ENCODE measurements at regions not wholly inside any gene's neighbourhood (a gene's known extent, or its start where the extent isn't known, plus 50 kb on each side); places are given as distances from the start of the nearest gene placed in this dataset.

DNA sequence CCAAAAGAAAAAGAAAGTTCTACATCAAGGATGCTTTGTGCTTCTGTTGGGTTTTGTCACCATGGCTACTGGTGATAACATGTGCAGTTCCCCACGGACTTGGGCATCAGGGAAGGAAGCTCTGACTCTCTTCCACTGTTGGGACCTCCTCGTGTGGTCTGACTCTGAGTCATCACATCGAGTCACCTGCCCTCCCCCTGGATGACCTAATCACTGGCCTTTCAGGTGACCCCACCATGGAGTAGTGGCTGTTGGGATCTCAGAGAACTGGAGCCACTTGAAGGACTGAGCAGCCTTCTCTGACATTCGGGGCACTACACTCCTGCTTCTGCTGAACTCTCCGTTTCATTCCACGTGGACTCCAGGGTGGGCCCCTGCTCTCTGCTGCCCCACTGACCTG lies 60.8 kb upstream of the DOCK1 start (continued):
- TF ChIP-seq, protein P1, sequence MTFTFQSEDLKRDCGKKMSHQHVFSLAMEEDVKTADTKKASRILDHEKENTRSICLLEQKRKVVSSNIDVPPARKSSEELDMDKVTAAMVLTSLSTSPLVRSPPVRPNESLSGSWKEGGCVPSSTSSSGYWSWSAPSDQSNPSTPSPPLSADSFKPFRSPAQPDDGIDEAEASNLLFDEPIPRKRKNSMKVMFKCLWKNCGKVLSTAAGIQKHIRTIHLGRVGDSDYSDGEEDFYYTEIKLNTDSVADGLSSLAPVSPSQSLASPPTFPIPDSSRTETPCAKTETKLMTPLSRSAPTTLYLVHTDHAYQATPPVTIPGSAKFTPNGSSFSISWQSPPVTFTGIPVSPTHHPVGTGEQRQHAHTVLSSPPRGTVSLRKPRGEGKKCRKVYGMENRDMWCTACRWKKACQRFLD (tag by site-specific recombination; IDR thresholded peaks at IDR 0.05) = no peak
- no peak for TF ChIP-seq ZNF48 (tag by site-specific recombination; IDR thresholded peaks at IDR 0.05)

DNA sequence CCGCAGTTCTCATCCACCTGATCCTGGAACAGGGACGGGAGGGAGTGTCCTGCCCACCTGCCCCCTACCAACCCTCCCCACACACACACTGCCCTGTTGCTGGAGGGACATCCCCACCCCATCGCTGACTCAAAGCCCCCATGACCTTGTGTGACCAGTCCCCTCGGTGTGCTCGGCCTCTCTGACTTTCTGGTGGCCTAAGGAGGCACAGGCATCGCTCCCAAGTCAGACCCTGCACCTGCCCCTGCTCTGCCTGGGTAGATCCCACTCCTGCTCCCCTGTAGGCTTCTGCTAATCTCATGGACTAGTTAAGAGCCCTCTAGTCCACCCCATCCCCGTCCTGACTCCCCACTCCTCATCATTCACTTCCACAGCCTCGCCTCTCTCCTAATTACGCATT lies 58.8 kb upstream of the DOCK1 start:
- Histone ChIP-seq H3K4me3 (ENCODE audit: low read depth, low read length) (no peak overlapping the region), H3K36me3 (ENCODE audit: control insufficient read depth in 2 of 2, insufficient read depth in 1 of 2, low read length in 2 of 2) (no peaks in the 10 kb centered on the region), H3K4me1 (ENCODE audit: control insufficient read depth, insufficient read depth, low read length) (no peaks in the 10 kb centered on the region), H3K9me3 (ENCODE audit: control insufficient read depth, insufficient read depth, low read depth, low read length) (no peaks in the 10 kb centered on the region), H3K27ac (ENCODE audit: extremely low read depth, low read depth, low read length) (no peak overlapping the region)
- ChIA-PET CTCF (interaction anchor here (0.6 kb wide), 1 partner anchor 98 kb away, joined by 3 read pairs; no protein-coding TSS in a partner anchor), POLR2A (no interaction called here)
- TF ChIP-seq GLIS1 (tag by site-specific recombination; IDR thresholded peaks at IDR 0.05) (no peak), ZNF18 (tag by site-specific recombination; IDR thresholded peaks at IDR 0.05) (no peak), ZNF473 (tag by site-specific recombination; IDR thresholded peaks at IDR 0.05) (no peak), ZNF843 (tag by site-specific recombination; IDR thresholded peaks at IDR 0.05) (no peak), ELK4 (IDR thresholded peaks at IDR 0.05; ENCODE audit: borderline replicate concordance, low read depth, low read length) (no peak)

- no peaks in the 10 kb centered on the region for H3K9me3 ChIP-seq (ENCODE audit: control insufficient read depth, insufficient read depth, low read depth, low read length)
- no peaks in the 10 kb centered on the region for H3K4me1 ChIP-seq (ENCODE audit: control insufficient read depth, insufficient read depth, low read length)
- ChIA-PET CTCF (interaction anchor here (0.6 to 0.7 kb wide), 3 partner anchors 8 to 97 kb away, joined by 3 read pairs; no protein-coding TSS in a partner anchor), POLR2A (no interaction called here)
- H3K36me3 ChIP-seq (ENCODE audit: control insufficient read depth in 2 of 2, insufficient read depth in 1 of 2, low read length in 2 of 2) = no peaks in the 10 kb centered on the region
- H3K4me3 ChIP-seq (ENCODE audit: low read depth, low read length) = no peak overlapping the region
- no peak overlapping the region for H3K27ac ChIP-seq (ENCODE audit: extremely low read depth, low read depth, low read length)
- no peak for TF ChIP-seq ZNF324 (tag by site-specific recombination; IDR thresholded peaks at IDR 0.05)
- TF ChIP-seq ZNF792 (tag by site-specific recombination; IDR thresholded peaks at IDR 0.05) = no peak
- TF ChIP-seq ZBTB21 (tag by site-specific recombination; IDR thresholded peaks at IDR 0.05) = no peak
- TF ChIP-seq, protein P2, sequence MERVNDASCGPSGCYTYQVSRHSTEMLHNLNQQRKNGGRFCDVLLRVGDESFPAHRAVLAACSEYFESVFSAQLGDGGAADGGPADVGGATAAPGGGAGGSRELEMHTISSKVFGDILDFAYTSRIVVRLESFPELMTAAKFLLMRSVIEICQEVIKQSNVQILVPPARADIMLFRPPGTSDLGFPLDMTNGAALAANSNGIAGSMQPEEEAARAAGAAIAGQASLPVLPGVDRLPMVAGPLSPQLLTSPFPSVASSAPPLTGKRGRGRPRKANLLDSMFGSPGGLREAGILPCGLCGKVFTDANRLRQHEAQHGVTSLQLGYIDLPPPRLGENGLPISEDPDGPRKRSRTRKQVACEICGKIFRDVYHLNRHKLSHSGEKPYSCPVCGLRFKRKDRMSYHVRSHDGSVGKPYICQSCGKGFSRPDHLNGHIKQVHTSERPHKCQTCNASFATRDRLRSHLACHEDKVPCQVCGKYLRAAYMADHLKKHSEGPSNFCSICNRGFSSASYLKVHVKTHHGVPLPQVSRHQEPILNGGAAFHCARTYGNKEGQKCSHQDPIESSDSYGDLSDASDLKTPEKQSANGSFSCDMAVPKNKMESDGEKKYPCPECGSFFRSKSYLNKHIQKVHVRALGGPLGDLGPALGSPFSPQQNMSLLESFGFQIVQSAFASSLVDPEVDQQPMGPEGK (tag by site-specific recombination; IDR thresholded peaks at IDR 0.05) = no peak
- TF ChIP-seq ZNF223 (tag by site-specific recombination; IDR thresholded peaks at IDR 0.05) = no peak
- TF ChIP-seq, protein P3, sequence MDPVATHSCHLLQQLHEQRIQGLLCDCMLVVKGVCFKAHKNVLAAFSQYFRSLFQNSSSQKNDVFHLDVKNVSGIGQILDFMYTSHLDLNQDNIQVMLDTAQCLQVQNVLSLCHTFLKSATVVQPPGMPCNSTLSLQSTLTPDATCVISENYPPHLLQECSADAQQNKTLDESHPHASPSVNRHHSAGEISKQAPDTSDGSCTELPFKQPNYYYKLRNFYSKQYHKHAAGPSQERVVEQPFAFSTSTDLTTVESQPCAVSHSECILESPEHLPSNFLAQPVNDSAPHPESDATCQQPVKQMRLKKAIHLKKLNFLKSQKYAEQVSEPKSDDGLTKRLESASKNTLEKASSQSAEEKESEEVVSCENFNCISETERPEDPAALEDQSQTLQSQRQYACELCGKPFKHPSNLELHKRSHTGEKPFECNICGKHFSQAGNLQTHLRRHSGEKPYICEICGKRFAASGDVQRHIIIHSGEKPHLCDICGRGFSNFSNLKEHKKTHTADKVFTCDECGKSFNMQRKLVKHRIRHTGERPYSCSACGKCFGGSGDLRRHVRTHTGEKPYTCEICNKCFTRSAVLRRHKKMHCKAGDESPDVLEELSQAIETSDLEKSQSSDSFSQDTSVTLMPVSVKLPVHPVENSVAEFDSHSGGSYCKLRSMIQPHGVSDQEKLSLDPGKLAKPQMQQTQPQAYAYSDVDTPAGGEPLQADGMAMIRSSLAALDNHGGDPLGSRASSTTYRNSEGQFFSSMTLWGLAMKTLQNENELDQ (tag by site-specific recombination; IDR thresholded peaks at IDR 0.05; ENCODE audit: low read depth) = no peak
- no peak for TF ChIP-seq ZNF10 (tag by site-specific recombination; IDR thresholded peaks at IDR 0.05)
- TF ChIP-seq ZSCAN4 (tag by site-specific recombination; IDR thresholded peaks at IDR 0.05) = no peak
- TF ChIP-seq HOXA7 (CRISPR knock-in tag; IDR thresholded peaks at IDR 0.05; ENCODE audit: borderline replicate concordance) = no peak
- TF ChIP-seq ZNF501 (tag by site-specific recombination; IDR thresholded peaks at IDR 0.05) = no peak
- no peak for TF ChIP-seq ZNF530 (tag by site-specific recombination; IDR thresholded peaks at IDR 0.05; ENCODE audit: low read depth)
- TF ChIP-seq RBAK (tag by site-specific recombination; IDR thresholded peaks at IDR 0.05) = no peak
- TF ChIP-seq, protein P4, sequence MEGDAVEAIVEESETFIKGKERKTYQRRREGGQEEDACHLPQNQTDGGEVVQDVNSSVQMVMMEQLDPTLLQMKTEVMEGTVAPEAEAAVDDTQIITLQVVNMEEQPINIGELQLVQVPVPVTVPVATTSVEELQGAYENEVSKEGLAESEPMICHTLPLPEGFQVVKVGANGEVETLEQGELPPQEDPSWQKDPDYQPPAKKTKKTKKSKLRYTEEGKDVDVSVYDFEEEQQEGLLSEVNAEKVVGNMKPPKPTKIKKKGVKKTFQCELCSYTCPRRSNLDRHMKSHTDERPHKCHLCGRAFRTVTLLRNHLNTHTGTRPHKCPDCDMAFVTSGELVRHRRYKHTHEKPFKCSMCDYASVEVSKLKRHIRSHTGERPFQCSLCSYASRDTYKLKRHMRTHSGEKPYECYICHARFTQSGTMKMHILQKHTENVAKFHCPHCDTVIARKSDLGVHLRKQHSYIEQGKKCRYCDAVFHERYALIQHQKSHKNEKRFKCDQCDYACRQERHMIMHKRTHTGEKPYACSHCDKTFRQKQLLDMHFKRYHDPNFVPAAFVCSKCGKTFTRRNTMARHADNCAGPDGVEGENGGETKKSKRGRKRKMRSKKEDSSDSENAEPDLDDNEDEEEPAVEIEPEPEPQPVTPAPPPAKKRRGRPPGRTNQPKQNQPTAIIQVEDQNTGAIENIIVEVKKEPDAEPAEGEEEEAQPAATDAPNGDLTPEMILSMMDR (tag by site-specific recombination; IDR thresholded peaks at IDR 0.05) = no peak
- TF ChIP-seq ZNF155 (tag by site-specific recombination; IDR thresholded peaks at IDR 0.05) = no peak
- TF ChIP-seq, protein P5, sequence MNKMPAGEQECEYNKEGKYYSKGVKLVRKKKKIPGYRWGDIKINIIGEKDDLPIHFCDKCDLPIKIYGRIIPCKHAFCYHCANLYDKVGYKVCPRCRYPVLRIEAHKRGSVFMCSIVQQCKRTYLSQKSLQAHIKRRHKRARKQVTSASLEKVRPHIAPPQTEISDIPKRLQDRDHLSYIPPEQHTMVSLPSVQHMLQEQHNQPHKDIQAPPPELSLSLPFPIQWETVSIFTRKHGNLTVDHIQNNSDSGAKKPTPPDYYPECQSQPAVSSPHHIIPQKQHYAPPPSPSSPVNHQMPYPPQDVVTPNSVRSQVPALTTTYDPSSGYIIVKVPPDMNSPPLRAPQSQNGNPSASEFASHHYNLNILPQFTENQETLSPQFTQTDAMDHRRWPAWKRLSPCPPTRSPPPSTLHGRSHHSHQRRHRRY (tag by site-specific recombination; IDR thresholded peaks at IDR 0.05) = no peak
Measured at GRCh38 chr10:126846959-126847358, 58.3 kb upstream of the DOCK1 start.
